MCF 10A (cell line): ENCODE measurements at regions not wholly inside any gene's neighbourhood (a gene's known extent, or its start where the extent isn't known, plus 50 kb on each side); places are given as distances from the start of the nearest gene placed in this dataset.

ENCODE experiments used
- BruUV-seq: library from RNA; stranded (reverse); fragments of 400-500 nt; replicated peaks from 2 replicates; lab custom pipeline; 2021; lab: Mats Ljungman, UMichigan
- CTCF ChIA-PET: fragments of 300-600 bp; sonication (Branson Sonifier 250); formaldehyde crosslinking; extraction: SDS; loops from one replicate; lab custom pipeline; 2021; ENCODE audit warnings: antibody characterized with exemption, inconsistent platforms; lab: Yijun Ruan, JAX
- POLR2A ChIA-PET: fragments of 300-600, 350-650 bp; sonication (Branson Sonifier 250); formaldehyde crosslinking; extraction: SDS; loops from one replicate; lab custom pipeline; 2020; ENCODE audit warnings: antibody characterized with exemption, inconsistent platforms; lab: Yijun Ruan, JAX
- DNase-seq: peaks from one replicate; pipeline ENCODE4 v3.0.0-alpha.2; 2018; ENCODE audit not compliant: unreplicated experiment
- H3K27ac Mint-ChIP-seq: one replicate; pipeline ENCODE4 v1.8.0; 2022; ENCODE audit warnings: mild to moderate bottlenecking, low read depth, mixed read lengths; ENCODE audit not compliant: unreplicated experiment
- H3K27me3 Mint-ChIP-seq: one replicate; pipeline ENCODE4 v1.8.0; 2022; ENCODE audit warnings: mixed read lengths; ENCODE audit not compliant: insufficient read depth, unreplicated experiment
- H3K36me3 Mint-ChIP-seq: one replicate; pipeline ENCODE4 v1.8.0; 2022; ENCODE audit warnings: mild to moderate bottlenecking, moderate library complexity, mixed read lengths; ENCODE audit not compliant: insufficient read depth, unreplicated experiment
- H3K4me1 Mint-ChIP-seq: one replicate; pipeline ENCODE4 v1.8.0; 2022; ENCODE audit warnings: mixed read lengths; ENCODE audit not compliant: insufficient read depth, unreplicated experiment
- H3K4me3 Mint-ChIP-seq: one replicate; pipeline ENCODE4 v1.8.0; 2022; ENCODE audit warnings: mild to moderate bottlenecking, moderate library complexity, mixed read lengths; ENCODE audit not compliant: unreplicated experiment
- H3K9me3 Mint-ChIP-seq: one replicate; pipeline ENCODE4 v1.8.0; 2022; ENCODE audit warnings: mixed read lengths; ENCODE audit not compliant: unreplicated experiment
- intact Hi-C: fragments of 100-400 bp; cut with micrococcal nuclease; formaldehyde crosslinking; loops from 2 replicates; pipeline ENCODE4 v1.14.1; 2022
- TF ChIP-seq, protein P1 (sequence below): fragments of 200-600 bp; IDR thresholded peaks from one replicate; pipeline ENCODE4 v1.8.0; 2022; ENCODE audit warnings: antibody characterized with exemption, mild to moderate bottlenecking; ENCODE audit not compliant: unreplicated experiment

DNA sequence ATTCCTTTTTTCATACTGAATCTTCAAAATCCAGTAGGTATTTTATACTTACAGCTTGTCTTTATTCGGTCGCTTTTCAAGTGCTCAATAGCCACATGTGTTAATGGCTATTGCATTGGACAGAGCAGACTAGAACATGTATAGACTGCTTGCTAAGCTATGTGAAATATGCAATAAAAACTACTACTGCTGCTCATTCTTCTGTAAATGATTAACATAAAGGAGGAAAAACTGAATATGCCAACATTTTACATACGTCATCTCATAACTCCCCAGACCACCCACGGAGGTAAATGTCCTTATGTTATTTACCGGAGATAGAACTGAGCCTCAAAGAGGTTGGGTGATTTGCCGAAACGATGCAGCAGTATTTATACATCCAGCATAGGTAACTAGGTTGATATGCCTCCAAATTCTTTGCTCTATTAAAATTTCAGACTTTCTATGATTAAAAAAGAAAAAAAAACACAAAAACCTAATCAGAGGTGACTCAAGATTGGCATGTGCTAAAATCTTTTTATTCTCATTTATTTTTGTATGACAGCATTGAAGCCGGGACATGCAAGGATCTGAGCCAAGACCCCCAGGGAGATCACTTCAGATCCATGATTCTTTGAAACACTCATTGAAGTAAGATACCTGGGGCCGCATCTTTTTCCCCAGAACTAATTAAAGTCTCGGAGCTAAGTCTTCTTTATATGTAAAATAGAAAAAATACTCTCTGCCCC is 78.5 kb upstream of the OR5AK2 start:
- POLR2A ChIA-PET, result interaction anchor here (0.7 to 2.7 kb wide), 7 partner anchors 9 to 412 kb away, joined by 3 to 7 read pairs (median 3); no protein-coding TSS in a partner anchor
- no TSS peak for BruUV-seq
- H3K36me3 Mint-ChIP-seq, result no peaks in the 10 kb centered on the region
- intact Hi-C loops, result no loop called here
- H3K4me1 Mint-ChIP-seq, result peaks cover 25% of the 10 kb centered on the region
- CTCF ChIA-PET, result interaction anchor here (0.6 to 4.3 kb wide), 7 partner anchors 16 to 339 kb away, joined by 3 to 18 read pairs (median 3); no protein-coding TSS in a partner anchor
- no peaks in the 10 kb centered on the region for H3K9me3 Mint-ChIP-seq
- TF ChIP-seq, protein P1, sequence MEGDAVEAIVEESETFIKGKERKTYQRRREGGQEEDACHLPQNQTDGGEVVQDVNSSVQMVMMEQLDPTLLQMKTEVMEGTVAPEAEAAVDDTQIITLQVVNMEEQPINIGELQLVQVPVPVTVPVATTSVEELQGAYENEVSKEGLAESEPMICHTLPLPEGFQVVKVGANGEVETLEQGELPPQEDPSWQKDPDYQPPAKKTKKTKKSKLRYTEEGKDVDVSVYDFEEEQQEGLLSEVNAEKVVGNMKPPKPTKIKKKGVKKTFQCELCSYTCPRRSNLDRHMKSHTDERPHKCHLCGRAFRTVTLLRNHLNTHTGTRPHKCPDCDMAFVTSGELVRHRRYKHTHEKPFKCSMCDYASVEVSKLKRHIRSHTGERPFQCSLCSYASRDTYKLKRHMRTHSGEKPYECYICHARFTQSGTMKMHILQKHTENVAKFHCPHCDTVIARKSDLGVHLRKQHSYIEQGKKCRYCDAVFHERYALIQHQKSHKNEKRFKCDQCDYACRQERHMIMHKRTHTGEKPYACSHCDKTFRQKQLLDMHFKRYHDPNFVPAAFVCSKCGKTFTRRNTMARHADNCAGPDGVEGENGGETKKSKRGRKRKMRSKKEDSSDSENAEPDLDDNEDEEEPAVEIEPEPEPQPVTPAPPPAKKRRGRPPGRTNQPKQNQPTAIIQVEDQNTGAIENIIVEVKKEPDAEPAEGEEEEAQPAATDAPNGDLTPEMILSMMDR, result no peak
- no peaks in the 10 kb centered on the region for H3K27me3 Mint-ChIP-seq
- DNase-seq, result no peak
- H3K27ac Mint-ChIP-seq, result no peak overlapping the region
- H3K4me3 Mint-ChIP-seq, result no peak overlapping the region

DNA sequence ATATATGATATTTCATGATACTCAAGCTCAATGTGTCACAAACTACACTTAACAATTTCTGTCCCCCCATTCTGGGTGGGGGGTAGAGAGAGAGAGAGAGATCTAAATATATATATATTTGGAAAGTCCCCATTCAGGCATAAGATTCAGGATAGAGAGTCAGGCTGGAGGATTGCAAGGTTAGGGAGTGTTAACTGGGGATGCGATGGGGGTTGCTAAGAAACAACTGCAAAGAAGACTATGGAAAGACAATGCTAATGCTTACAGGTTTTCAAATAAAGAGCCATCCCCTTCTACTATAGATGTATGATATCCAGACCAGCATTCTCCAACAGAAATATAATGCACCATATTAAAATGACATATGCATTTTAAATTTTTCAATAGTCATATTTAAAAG is 79.2 kb upstream of the OR5AK2 start:
- Mint-ChIP-seq H3K36me3 (no peaks in the 10 kb centered on the region), H3K27ac (no peak overlapping the region), H3K4me3 (no peak overlapping the region), H3K27me3 (no peaks in the 10 kb centered on the region), H3K9me3 (no peaks in the 10 kb centered on the region), H3K4me1 (peaks cover 31% of the 10 kb centered on the region)
- TF ChIP-seq, protein P1, result no peak
- POLR2A ChIA-PET, result interaction anchor here (0.7 to 2.7 kb wide), 4 partner anchors 10 to 60 kb away, joined by 3 to 7 read pairs (median 4); no protein-coding TSS in a partner anchor
- no peak for DNase-seq
- CTCF ChIA-PET, result interaction anchor here (2.4 to 4.3 kb wide), 2 partner anchors 68 to 340 kb away, joined by 10 to 18 read pairs; no protein-coding TSS in a partner anchor
- BruUV-seq, result no TSS peak
- intact Hi-C loops, result loop anchor here (10.0 kb wide), 1 partner anchor 165 kb away; no protein-coding TSS in a partner anchor

DNA sequence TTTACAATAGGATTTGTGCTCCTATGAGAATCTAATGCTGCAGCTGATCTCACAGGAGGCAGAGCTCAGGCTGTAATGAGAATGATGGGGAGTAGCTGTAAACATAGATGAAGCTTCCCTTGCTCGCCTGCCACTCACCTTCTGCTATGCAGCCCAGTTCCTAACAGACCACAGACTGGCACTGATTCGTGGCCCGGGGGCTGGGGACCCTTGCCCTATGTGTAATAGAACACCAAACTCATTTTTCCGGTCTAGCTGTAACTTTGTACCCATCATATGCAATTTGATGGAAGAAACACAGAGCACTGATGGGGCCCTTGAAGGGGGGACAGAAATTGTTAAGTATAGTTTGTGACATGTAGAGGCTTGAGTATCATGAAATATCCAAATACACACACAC is 79.6 kb upstream of the OR5AK2 start:
- no peaks in the 10 kb centered on the region for H3K27me3 Mint-ChIP-seq
- TF ChIP-seq, protein P1, result no peak
- CTCF ChIA-PET, result interaction anchor here (0.7 to 4.3 kb wide), 4 partner anchors 65 to 340 kb away, joined by 3 to 18 read pairs (median 7); no protein-coding TSS in a partner anchor
- no peak for DNase-seq
- no peaks in the 10 kb centered on the region for H3K36me3 Mint-ChIP-seq
- H3K27ac Mint-ChIP-seq, result no peak overlapping the region
- H3K4me1 Mint-ChIP-seq, result peaks cover 31% of the 10 kb centered on the region
- BruUV-seq, result no TSS peak
- no peak overlapping the region for H3K4me3 Mint-ChIP-seq
- intact Hi-C loops, result loop anchor here (10.0 kb wide), 1 partner anchor 166 kb away; no protein-coding TSS in a partner anchor
- no peaks in the 10 kb centered on the region for H3K9me3 Mint-ChIP-seq
- POLR2A ChIA-PET, result interaction anchor here (1.0 to 2.7 kb wide), 3 partner anchors 9 to 14 kb away, joined by 3 to 7 read pairs (median 3); no protein-coding TSS in a partner anchor

DNA sequence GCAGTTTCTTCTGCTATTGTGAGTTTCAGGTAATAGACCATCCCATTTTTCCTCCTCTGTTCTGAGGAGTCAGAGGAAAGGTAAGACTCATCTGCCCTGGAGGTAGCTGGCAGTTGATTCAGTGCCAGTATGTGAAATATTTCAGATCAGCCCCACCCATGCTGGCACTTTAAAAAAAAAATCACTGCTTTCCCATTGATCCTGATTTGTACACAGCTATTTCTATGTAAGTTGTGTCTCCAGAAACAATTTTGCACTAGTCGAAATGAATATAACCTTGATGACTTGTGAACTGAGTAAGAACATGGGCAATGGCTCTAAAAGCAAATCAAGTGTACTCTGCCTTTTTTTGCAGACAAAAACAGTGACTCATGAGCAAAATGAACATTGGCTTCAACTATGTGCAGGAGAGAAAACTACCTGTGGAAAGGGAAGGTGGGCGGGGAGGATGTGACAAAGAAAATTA is 82.0 kb upstream of the OR5AK2 start:
- DNase-seq, result peak; percentile 79
- CTCF ChIA-PET, result interaction anchor here (0.7 kb wide), 1 partner anchor 342 kb away, joined by 4 read pairs; no protein-coding TSS in a partner anchor
- Mint-ChIP-seq H3K27ac (peak overlapping the region; percentile 76), H3K9me3 (no peaks in the 10 kb centered on the region), H3K27me3 (no peaks in the 10 kb centered on the region), H3K36me3 (no peaks in the 10 kb centered on the region), H3K4me1 (peaks cover 31% of the 10 kb centered on the region), H3K4me3 (peak overlapping the region; percentile 44)
- intact Hi-C loops, result loop anchor here (10.0 kb wide), 1 partner anchor 168 kb away; no protein-coding TSS in a partner anchor
- POLR2A ChIA-PET, result interaction anchor here (0.6 to 2.0 kb wide), 10 partner anchors 11 to 202 kb away, joined by 3 to 21 read pairs (median 4); no protein-coding TSS in a partner anchor
- TF ChIP-seq, protein P1, result no peak
- no TSS peak for BruUV-seq
